ENCODE measurements at regions not wholly inside any gene's neighbourhood (a gene's known extent, or its start where the extent isn't known, plus 50 kb on each side); places are given as distances from the start of the nearest gene placed in this dataset.

GRCh38 chr5:115732026-115732425 lies 84.4 kb downstream of the CDO1 start:
- ChIA-PET CTCF (ENCODE audit: low intra/inter-chr PET ratio) (no interaction called here), POLR2A (no interaction called here)

More at GRCh38 chr5:115732026-115732425, 84.4 kb downstream of the CDO1 start:
- no peaks in the 10 kb centered on the region for H3K36me3 ChIP-seq (ENCODE audit: control insufficient read depth, insufficient read depth, low read length)
- no peak overlapping the region for H2AFZ ChIP-seq (ENCODE audit: low read depth, low read length)
- H3K9ac ChIP-seq (ENCODE audit: insufficient read depth in 1 of 2, low read depth in 2 of 2, low read length in 2 of 2), result no peak overlapping the region
- no peaks in the 10 kb centered on the region for H3K79me2 ChIP-seq (ENCODE audit: control insufficient read depth, insufficient read depth, low read length)
- TF ChIP-seq ZNF263 (CRISPR knock-in tag; IDR thresholded peaks at IDR 0.05; ENCODE audit: borderline replicate concordance) (no peak), L3MBTL2 (IDR thresholded peaks at IDR 0.05) (no peak), E2F6 (IDR thresholded peaks at IDR 0.05; ENCODE audit: borderline replicate concordance in 1 of 2, extremely low read depth in 1 of 2, insufficient read depth in 1 of 2, insufficient read length in 1 of 2, low read depth in 1 of 2, low read length in 1 of 2, poor library complexity in 1 of 2, severe bottlenecking in 1 of 2) (no peak), ZNF280B (CRISPR knock-in tag; IDR thresholded peaks at IDR 0.05) (no peak), CXXC5 (CRISPR knock-in tag; IDR thresholded peaks at IDR 0.05) (no peak), ZNF449 (CRISPR knock-in tag; IDR thresholded peaks at IDR 0.05) (no peak), AFF1 (IDR thresholded peaks at IDR 0.05; ENCODE audit: low read depth in 1 of 2, partially characterized antibody in 2 of 2) (no peak), RB1 (IDR thresholded peaks at IDR 0.05; ENCODE audit: low read depth) (no peak), SUPT5H (IDR thresholded peaks at IDR 0.05) (no peak)
- ATAC-seq (no peak), FAIRE-seq (no peak), DNase-seq (ENCODE audit: extremely low read depth in 1 of 4, low spot score in 3 of 4) (no peak)
- no peak overlapping the region for H3K4me3 ChIP-seq
- no peaks in the 10 kb centered on the region for H3K9me1 ChIP-seq (ENCODE audit: control insufficient read depth, insufficient read depth, low read length)
- no peaks in the 10 kb centered on the region for H3K4me1 ChIP-seq (replicated peaks in 1 of 2; ENCODE audit: control insufficient read depth in 2 of 2, insufficient read depth in 2 of 2, low read length in 2 of 2)
- in situ Hi-C loops (cut with MboI), result no loop called here
- intact Hi-C loops (cut with micrococcal nuclease), result no loop called here
- BruUV-seq (replicated peaks), result no TSS peak
- no peak overlapping the region for H3K27ac ChIP-seq (ENCODE audit: extremely low read depth, low read depth, low read length)
- H3K4me2 ChIP-seq (ENCODE audit: insufficient read depth, low read length), result no peak overlapping the region
- H4K20me1 ChIP-seq (replicated peaks; ENCODE audit: control insufficient read depth, insufficient read depth, low read length), result no peaks in the 10 kb centered on the region
- no peaks in the 10 kb centered on the region for H3K9me3 ChIP-seq (replicated peaks; ENCODE audit: control insufficient read depth, insufficient read depth, low read depth, low read length)
- H3K27me3 ChIP-seq (ENCODE audit: control insufficient read depth in 2 of 2, insufficient read depth in 2 of 2, low read length in 2 of 2), result no peaks in the 10 kb centered on the region; a peak in 1 of 5 replicates
